ENCODE measurements at regions not wholly inside any gene's neighbourhood (a gene's known extent, or its start where the extent isn't known, plus 50 kb on each side); places are given as distances from the start of the nearest gene placed in this dataset.

GRCh38 chrX:39144956-39145355, 343.7 kb downstream of the MID1IP1 start:
- DNase-seq (ENCODE audit: low read depth), result no peak

GRCh38 chrX:39145859-39146258, 344.6 kb downstream of the MID1IP1 start:
- DNase-seq (ENCODE audit: low read depth), result no peak

DNA sequence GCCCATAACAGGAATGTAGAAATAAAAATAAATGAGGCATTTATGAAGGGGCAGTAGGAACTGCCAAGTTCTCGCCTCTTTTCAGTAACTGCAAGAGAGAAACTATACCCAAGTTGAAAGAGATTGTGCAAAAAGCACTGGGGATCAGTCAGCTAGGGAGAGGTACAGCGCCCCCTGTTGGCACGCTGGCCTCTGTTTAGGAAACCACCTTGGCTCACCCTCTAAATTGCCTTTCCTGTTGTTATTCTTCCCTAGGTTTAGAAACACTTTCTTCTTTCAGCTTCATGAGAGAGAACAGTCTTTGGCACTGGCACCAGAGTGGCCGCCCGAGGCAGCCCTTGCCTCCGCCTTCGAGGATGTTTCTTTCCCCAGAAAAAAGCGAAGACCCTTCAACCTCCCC, 348.5 kb downstream of the MID1IP1 start:
- DNase-seq (ENCODE audit: low read depth), result peak; percentile 24

GRCh38 chrX:39150220-39150619, 349.0 kb downstream of the MID1IP1 start:
- no peak for DNase-seq (ENCODE audit: low read depth)

DNA sequence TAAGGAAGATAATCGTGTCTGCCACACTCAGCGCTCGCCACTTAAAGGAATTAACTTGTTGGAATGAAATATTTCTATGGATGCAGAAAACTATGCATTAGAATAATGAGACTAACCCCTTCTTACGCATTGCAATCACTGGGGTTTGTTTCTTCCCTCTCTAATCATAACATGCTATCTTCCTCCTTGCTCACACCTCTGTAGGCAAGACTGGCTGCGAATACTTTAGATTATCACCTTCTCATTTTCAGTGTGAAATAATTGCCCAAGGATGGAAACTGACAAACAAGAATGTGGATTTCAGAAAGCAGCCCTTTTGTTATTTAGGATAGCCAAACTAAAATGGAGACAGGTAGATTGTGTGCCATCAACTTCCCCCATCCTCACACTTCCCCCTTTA, 349.4 kb downstream of the MID1IP1 start:
- no peak for DNase-seq (ENCODE audit: low read depth)

- DNase-seq (ENCODE audit: low read depth), result no peak
Observed at GRCh38 chrX:39152106-39152649, 350.9 kb downstream of the MID1IP1 start.

DNA sequence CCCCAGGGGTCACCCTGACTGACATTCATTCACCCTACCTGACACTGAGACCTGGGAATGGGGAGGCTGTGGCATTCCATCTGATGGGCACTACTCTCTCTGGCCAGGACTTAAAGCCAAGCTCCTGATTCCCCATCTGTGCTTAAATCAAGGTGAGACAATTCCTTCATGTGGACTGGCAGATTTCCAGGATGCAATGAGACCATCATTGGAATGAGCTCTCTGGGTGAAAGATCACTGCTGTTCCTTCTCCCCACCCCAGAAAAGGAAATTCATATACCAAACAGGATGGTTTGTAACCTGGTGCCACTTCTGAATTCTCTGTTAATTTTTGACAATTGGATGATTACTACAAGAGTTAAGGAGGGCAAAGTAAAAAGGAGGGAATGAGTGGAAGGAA, 354.8 kb downstream of the MID1IP1 start:
- no peak for DNase-seq (ENCODE audit: low read depth)

GRCh38 chrX:39157006-39157405, 355.7 kb downstream of the MID1IP1 start:
- DNase-seq (ENCODE audit: low read depth), result no peak

DNA sequence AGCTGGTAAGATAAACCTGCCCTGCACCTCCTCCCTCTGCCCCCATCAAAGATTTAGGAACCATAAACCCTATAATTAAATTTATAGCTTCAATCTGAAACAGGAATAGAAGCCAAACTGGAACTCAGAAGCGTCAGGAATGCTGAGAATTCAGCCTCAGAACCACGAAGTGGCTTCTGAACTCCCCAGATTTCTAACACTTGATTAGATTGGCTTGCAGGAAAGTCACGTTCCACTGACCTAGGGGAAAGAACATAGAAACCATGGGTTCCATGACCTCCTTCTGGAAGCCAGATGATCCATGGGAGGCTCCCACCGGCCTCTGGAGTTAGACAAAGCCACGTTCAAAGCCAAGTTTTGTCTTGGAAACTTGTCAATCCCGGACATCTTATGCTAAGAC, 356.5 kb downstream of the MID1IP1 start:
- peak; percentile 3 for DNase-seq (ENCODE audit: low read depth)

GRCh38 chrX:39158801-39159657, 357.8 kb downstream of the MID1IP1 start:
- peak; percentile 71 for DNase-seq (ENCODE audit: low read depth)

GRCh38 chrX:39159921-39160507, 358.8 kb downstream of the MID1IP1 start:
- DNase-seq (ENCODE audit: low read depth), result no peak

- no peak for DNase-seq (ENCODE audit: low read depth)
Observed at GRCh38 chrX:39161611-39162255, 360.5 kb downstream of the MID1IP1 start.

GRCh38 chrX:39162322-39162735, 361.1 kb downstream of the MID1IP1 start:
- DNase-seq (ENCODE audit: low read depth), result no peak

DNA sequence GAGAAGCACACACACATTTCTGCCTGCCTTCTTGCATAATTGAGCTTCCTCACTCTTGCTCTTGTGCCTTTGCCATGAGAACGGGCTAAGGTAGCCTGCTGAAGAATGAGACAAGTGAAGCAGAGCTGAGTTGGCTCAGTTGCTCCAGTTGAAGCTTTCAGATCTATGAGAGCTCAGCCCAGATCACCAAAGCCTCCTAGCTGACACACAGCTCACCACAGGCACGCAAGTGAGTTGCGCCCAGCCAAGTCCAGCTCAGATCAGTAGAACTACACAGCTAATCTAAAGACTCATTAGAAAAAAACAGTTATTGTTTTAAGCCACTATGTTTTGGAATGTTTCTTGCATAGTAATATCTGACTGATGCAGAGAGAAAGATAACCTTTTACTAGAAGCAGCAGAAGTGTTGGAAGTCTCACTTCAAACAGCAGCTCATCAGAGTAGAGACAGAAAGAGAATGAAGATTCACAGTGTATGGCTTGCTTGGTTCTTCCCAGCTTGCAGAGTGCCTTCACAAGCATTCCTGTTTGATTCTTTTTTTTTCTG, 362.4 kb downstream of the MID1IP1 start:
- DNase-seq (ENCODE audit: low read depth), result no peak

DNA sequence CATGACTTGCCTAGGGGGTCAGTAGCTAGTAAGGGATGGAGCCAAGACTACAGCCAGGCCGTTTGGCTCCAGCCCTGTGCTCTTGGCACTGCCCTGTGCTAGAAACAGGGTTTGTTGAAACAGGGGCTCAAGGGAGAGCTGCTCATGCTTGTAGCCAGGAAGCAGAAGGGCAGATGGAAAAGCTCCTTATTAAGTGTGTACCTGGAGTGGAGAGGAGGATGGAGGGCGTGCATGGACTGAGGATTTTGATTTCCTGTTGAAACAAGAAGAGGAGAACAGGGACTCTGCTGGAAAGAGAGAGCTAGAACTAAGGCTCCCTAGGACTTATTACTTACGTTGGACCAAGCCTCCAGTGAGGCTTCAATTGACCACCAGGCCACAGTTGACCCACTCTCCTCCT, 363.0 kb downstream of the MID1IP1 start:
- no peak for DNase-seq (ENCODE audit: low read depth)

GRCh38 chrX:39165185-39165584, 363.9 kb downstream of the MID1IP1 start:
- no peak for DNase-seq (ENCODE audit: low read depth)

GRCh38 chrX:39165773-39166172, 364.5 kb downstream of the MID1IP1 start:
- DNase-seq (ENCODE audit: low read depth), result no peak

GRCh38 chrX:39167791-39168190, 366.5 kb downstream of the MID1IP1 start:
- no peak for DNase-seq (ENCODE audit: low read depth)

- DNase-seq (ENCODE audit: low read depth), result no peak
Observed at GRCh38 chrX:39168609-39169008, 367.4 kb downstream of the MID1IP1 start.

- no peak for DNase-seq (ENCODE audit: low read depth)
Observed at GRCh38 chrX:39169976-39170375, 368.7 kb downstream of the MID1IP1 start.

DNA sequence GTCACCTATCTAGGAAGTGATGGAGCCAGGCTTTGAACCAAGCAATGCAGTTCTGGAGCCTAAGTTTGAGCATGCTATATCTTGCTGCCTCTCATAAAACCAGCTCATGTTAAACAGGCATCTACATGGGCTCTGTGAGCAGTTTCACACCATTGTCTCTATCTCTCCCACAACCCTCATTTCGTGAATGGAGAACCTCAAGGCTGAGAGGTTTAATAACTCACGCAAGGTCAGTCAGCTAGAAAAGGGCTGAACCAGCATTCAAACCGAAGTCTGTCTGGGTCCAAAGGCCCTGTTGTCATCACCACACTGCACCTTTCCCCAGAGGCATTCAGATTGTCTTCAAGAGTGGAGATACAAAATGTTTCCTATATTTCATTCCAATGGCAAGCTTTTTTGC, 369.2 kb downstream of the MID1IP1 start:
- DNase-seq (ENCODE audit: low read depth), result no peak

GRCh38 chrX:39171686-39172085, 370.4 kb downstream of the MID1IP1 start:
- no peak for DNase-seq (ENCODE audit: low read depth)

Measured in iris pigment epithelial cell (primary cell).